ENCODE measurements at regions not wholly inside any gene's neighbourhood (a gene's known extent, or its start where the extent isn't known, plus 50 kb on each side); places are given as distances from the start of the nearest gene placed in this dataset.
A peak's percentile ranks its signal among the peaks of the same experiment; 100 is the strongest.

GRCh38 chr2:7424481-7424880 is 507.3 kb downstream of the RNF144A start:
- H3K4me3 Mint-ChIP-seq = no peak overlapping the region
- no peaks in the 10 kb centered on the region for H4K20me1 ChIP-seq (ENCODE audit: insufficient read depth, low read length)
- no peak overlapping the region for H3K4me2 ChIP-seq (replicated peaks; ENCODE audit: extremely low read depth, low read length, poor library complexity, severe bottlenecking)
- no peaks in the 10 kb centered on the region for H3K9me3 ChIP-seq (replicated peaks in 1 of 2; ENCODE audit: control insufficient read depth in 1 of 2, insufficient read depth in 1 of 2, low read length in 2 of 2)
- H3K4me1 ChIP-seq (ENCODE audit: control insufficient read depth in 1 of 2, insufficient read depth in 2 of 2, low read length in 2 of 2) = peaks cover 31 to 32% of the 10 kb centered on the region in 2 donors
- H3K4me1 Mint-ChIP-seq = peaks cover 37% of the 10 kb centered on the region
- no peaks in the 10 kb centered on the region for H3K79me2 ChIP-seq (ENCODE audit: insufficient read depth, low read length)
- no peak for TF ChIP-seq CTCF (IDR thresholded peaks at IDR 0.05)
- no CpG with 5 or more reads among the region's 4 CpGs for WGBS (ENCODE audit: insufficient coverage)
- H3K27ac Mint-ChIP-seq = no peak overlapping the region
- H3K9ac ChIP-seq (ENCODE audit: insufficient read depth, low read length, poor library complexity, severe bottlenecking) = no peak overlapping the region
- intact Hi-C loops (cut with micrococcal nuclease) = no loop called here
- H3K36me3 Mint-ChIP-seq = peaks cover 0 to 3% of the 10 kb centered on the region in 2 donors
- H3K36me3 ChIP-seq (replicated peaks in 1 of 2; ENCODE audit: control insufficient read depth in 1 of 2, insufficient read depth in 2 of 2, low read length in 2 of 2) = no peaks in the 10 kb centered on the region
- no peak overlapping the region for H2AFZ ChIP-seq (ENCODE audit: insufficient read depth, low read depth, low read length, poor library complexity, severe bottlenecking)
- H3K27me3 ChIP-seq (ENCODE audit: control insufficient read depth in 2 of 2, insufficient read depth in 2 of 2, low read length in 2 of 2) = no peaks in the 10 kb centered on the region
- no peak overlapping the region for H3K27ac ChIP-seq (ENCODE audit: low read depth in 1 of 2, low read length in 2 of 2)
- no peaks in the 10 kb centered on the region for H3K9me3 Mint-ChIP-seq
- H3K27me3 Mint-ChIP-seq (ENCODE audit: low read depth in 3 of 3) = peaks cover 0 to 3% (median 0%) of the 10 kb centered on the region in 3 donors
- no peak overlapping the region for H3K4me3 ChIP-seq (replicated peaks in 1 of 3; ENCODE audit: low read depth in 2 of 3, low read length in 3 of 3)
- DNase-seq = no peak

GRCh38 chr2:7427293-7428060 is 510.3 kb downstream of the RNF144A start:
- DNase-seq = peak; percentile 29 to 63 (median 47)
- Histone ChIP-seq H3K4me2 (replicated peaks; ENCODE audit: extremely low read depth, low read length, poor library complexity, severe bottlenecking) (no peak overlapping the region), H3K4me1 (ENCODE audit: control insufficient read depth in 1 of 2, insufficient read depth in 2 of 2, low read length in 2 of 2) (peaks cover 49 to 51% of the 10 kb centered on the region in 2 donors), H2AFZ (ENCODE audit: insufficient read depth, low read depth, low read length, poor library complexity, severe bottlenecking) (no peak overlapping the region), H3K9ac (ENCODE audit: insufficient read depth, low read length, poor library complexity, severe bottlenecking) (no peak overlapping the region), H4K20me1 (ENCODE audit: insufficient read depth, low read length) (no peaks in the 10 kb centered on the region), H3K9me3 (replicated peaks in 1 of 2; ENCODE audit: control insufficient read depth in 1 of 2, insufficient read depth in 1 of 2, low read length in 2 of 2) (no peaks in the 10 kb centered on the region), H3K27me3 (ENCODE audit: control insufficient read depth in 2 of 2, insufficient read depth in 2 of 2, low read length in 2 of 2) (no peaks in the 10 kb centered on the region), H3K27ac (ENCODE audit: low read depth in 1 of 2, low read length in 2 of 2) (no peak overlapping the region), H3K4me3 (replicated peaks in 1 of 3; ENCODE audit: low read depth in 2 of 3, low read length in 3 of 3) (no peak overlapping the region), H3K36me3 (replicated peaks in 1 of 2; ENCODE audit: control insufficient read depth in 1 of 2, insufficient read depth in 2 of 2, low read length in 2 of 2) (no peaks in the 10 kb centered on the region), H3K79me2 (ENCODE audit: insufficient read depth, low read length) (no peaks in the 10 kb centered on the region)
- 75% methylated on average over 4 of the region's 8 CpGs for WGBS (ENCODE audit: insufficient coverage)
- Mint-ChIP-seq H3K4me3 (no peak overlapping the region), H3K9me3 (no peaks in the 10 kb centered on the region), H3K27me3 (ENCODE audit: low read depth in 3 of 3) (peaks cover 0 to 1% (median 0%) of the 10 kb centered on the region in 3 donors), H3K36me3 (peaks cover 0 to 3% of the 10 kb centered on the region in 2 donors), H3K4me1 (peaks cover 48% of the 10 kb centered on the region), H3K27ac (no peak overlapping the region)
- peak; percentile 84 for TF ChIP-seq CTCF (IDR thresholded peaks at IDR 0.05)
- intact Hi-C loops (cut with micrococcal nuclease) = loop anchor here (2.0 to 5.0 kb wide), 2 partner anchors 245 to 1335 kb away; no protein-coding TSS in a partner anchor

Measured in CD14-positive monocyte (primary cell).